ENCODE measurements at regions not wholly inside any gene's neighbourhood (a gene's known extent, or its start where the extent isn't known, plus 50 kb on each side); places are given as distances from the start of the nearest gene placed in this dataset.

DNA sequence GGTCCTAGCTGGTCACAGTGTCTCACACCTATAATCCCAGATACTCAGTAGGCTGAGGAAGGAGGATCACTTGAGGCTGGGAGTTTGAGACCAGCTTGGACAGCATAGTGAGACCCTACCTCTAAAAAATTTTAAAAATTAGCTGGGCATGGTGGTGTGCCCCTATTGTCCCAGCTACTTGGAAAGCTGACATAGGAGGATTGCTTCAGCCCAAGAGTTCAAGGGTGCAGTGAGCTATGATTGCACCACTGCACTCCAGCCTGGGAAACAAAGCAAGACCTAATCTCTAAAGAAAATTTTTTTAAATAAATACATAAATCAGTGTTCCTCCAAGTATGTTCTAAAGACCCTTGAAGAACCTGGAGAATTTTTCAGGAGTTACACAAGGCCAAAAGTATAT, 50.6 kb upstream of the GNAO1 start:
- DNase-seq, result no peak

DNA sequence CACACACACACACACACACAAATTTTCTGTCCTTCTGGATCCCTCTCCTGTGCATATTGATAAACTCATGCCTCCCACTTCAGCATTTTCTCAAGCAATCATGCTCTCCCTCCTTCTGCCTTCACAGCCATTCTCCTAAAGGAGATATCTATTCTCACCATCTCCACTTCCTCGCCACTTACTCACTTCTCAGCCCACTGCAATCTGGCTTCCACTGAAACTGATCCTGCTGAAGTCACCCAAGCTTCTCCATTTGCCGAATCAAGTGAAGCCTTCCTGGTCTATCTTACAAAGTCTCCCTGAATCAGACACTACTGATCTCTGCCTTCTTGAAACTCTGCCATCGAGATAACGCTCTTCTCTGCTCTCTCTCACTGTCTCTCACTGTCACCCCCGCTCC, 54.0 kb upstream of the GNAO1 start:
- DNase-seq, result no peak

DNA sequence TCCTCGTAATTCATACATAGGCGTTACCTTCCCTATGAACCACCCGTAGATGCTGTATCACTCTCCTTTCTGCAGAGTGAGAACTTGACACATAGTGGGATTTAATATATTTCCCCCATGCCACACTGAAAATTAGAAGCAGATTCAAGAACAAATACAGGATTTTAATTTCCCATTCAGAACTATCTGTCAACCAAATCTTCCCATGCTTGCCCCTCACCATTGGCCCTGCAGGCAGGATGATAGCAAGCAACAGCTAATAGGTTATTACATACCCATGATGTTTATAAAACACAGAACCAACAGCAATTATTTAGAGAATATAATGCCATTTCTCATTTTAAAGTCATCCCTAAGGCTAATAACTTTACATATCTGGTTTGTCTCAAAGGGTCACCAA, 55.0 kb upstream of the GNAO1 start:
- DNase-seq, result no peak

DNA sequence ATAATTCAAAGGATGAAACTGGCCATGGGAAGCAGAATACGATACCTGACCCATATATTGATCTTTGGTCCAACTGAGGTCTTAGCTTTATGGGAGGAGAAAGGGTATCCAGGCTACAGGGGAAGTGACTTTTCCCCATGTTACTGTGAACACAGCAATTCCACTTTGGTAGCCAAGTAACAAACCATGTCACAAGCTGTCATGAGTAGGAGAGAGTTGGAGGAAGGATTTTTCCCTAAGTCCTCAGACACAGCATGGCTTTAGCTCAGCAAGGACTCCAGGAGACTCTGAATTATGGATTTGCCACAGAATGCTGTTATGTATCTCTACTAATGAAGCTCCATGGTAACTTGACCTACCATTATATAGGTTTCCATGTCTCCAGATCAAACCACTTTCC, 56.5 kb upstream of the GNAO1 start:
- no peak for DNase-seq

DNA sequence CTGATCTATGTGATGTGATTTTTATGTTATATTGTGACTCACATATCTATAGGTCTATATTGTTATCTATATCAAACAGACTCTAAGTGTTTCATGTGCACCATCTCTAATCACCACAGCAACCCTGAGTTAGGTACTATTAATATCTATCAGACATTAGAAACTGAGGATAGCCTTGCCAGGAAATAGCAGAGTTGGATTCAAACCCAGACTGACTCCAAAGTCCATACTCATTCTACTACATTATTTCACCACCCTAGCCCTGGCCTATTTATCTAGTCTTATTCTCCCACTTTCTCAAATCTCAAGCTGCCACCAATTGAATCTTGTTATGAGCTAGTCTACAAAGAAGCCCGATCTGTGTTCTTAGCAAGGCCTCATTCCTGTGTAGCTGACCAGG, 65.4 kb upstream of the GNAO1 start:
- DNase-seq, result no peak

DNA sequence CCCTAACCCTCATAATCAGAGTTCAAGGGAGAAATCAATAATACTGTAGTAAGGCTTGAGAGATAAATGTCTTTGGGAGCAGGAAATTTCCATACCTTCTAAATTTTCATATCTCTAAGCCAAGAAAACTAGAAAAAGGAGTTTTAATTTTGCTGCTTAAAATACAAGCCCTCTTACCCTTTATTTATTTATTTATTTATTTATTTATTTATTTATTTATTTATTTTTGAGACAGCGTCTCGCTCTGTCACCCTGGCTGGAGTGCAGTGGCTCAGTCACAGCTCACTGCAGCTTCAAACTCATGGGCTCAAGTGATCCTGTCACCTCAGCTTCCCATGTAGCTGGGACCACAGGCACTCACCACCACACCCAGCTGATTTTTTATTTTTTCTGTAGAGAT, 69.0 kb upstream of the GNAO1 start:
- DNase-seq, result no peak

DNA sequence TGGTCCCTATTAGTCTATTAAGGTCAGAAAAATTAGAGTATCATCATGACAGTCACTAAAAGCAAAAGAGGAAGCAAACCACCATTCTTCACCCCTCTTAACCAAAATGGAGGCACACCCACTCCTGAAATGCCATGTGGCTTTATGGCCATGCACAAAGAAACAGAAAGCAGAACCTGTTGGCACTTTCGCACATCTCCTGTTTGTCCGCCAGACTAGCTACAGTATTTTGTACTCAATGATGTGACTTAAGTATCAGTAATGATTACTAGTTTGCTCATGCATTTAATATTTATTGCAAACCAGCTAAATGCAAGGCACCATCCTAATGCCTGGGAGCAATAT, 70.2 kb upstream of the GNAO1 start:
- DNase-seq, result no peak

DNA sequence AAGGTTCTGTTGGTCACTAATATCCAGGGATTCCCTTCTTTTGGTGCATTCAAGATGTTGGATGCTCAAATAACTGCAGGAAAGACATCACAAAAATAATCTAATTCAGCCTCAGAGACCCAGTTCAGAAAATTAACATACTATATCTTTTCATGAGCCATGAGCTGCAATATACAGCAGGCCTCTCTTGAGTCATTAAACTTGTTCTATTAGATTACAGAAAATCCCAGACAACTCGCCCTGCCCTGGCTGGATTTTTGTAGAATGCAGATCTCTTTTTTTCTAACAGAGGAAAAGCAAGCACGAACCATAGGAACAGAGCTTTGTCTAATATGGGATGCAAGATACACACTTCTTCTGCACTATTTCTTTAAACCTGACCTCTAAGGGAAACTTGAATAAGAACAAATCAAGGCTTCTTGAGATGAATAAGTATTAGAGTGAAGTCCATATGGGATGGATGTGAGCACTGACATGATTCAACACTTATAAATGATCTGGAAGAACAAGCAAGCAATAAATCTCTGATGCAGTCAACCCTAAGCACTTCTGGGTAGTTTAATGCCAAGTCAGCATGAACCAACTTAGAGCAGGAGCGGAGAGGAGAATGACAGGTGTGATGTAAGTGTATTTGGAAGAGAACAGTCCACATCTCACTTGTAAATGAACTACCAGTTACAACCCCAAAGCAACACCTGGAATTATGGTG, 70.7 kb upstream of the GNAO1 start:
- no peak for DNase-seq

DNA sequence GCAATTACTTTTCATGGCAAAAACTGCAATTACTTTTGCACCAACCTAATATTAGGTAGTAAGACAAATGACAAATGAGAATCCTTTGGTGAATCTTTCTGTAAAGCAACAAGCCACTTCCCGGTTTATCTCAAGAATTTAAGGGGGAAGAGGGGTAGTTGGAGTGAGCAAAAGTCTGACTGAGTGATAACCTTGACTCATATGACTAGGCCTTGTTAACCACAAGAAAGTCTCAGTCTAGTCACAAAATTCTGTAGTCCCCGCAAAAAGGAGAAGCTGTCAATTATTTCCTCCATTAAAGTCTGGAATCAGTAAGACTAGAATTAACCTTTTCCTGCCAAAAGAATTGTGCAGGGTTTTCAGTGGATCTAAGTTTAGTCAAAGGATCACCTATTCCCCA, 72.2 kb upstream of the GNAO1 start:
- no peak for DNase-seq

DNA sequence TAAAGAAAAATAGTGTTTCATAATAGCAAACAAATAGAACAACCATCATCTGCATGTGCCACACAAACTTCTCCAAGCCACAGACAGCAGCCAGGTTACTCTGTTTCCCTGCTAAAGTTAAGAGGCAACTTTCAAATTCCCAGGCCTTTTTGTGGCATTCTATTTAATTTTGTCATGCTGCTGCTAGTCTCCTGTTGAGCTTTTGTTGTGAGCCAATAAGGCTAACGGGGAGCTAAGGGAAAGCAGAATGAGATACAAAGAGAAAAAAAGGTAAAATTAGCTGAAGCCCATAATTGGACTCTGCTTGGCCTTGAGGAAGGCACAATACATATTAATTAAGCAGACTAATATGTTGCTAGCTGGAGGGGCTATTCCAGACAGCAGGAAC, 74.7 kb upstream of the GNAO1 start:
- DNase-seq, result no peak

DNA sequence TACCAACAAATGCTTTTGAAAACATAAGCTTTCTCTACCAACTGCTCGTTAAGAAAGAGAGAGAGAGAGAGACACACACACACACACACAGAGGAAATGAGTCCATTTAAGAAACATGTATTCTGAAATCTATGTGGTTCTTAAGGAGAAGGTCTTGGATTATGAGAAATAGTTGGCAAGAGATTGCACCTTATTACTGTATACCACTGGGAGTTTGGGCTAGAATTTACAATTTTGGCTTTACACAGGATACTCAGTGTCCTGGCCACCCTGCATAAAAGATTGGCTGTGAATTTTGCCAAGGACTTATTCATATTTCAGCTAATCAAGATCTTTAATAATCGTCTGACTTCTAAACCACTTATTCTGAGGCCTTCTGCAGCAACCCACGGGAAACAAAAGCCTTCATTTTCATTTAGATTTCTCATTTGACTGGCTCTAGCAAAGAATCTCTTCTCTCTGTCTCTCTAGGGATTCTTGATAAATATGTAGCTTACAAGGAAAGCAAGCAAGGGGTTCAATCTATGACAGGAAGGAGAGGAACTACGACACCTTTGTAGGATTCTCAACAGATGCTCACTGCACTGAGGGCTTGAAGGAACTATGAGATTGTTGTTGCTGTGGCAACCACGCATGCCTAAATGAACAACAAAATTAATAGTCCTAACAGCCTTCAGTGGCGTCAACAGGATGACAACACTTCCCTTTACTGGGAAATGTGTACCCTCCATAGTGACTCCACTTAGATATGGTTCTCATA, 75.3 kb upstream of the GNAO1 start:
- no peak for DNase-seq

DNA sequence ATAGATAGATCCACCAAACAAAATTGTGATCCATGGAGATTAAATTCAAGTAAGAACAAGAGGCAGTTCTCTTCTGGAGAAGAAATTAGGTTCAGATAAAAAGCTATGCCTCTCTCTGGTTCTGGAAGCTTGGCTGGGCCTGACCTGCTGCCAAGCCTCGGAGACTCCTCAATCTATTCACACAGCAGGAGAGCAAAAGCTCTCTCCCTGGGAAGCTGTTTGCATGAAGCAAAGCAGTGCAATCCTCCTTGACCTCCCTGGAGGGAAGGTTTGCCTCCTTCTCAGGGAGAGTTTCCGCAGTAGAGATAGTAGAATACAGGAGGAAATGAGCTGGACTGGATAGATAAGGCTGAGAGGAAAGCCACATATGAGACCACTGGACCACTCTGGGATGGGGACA, 78.1 kb upstream of the GNAO1 start:
- DNase-seq, result no peak

DNA sequence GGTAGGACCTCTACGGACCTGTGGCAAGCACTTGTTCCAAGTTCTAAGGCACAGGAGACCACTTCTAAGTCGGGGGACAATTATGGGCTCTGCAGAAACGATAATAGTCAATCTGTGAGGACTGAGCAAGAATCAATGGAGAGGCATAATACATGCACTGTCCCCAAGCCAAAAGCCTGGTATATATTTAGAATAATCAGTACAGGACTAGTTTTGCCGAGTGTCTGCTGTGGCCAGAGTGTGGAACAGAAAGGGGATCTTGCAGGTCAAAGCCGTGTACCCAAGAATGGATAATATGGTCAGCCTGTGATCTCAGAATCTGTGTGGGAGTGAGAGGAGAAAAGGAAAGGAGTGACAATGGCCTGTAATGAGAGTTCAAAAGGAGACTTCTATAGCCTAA, 80.2 kb upstream of the GNAO1 start:
- DNase-seq, result no peak

DNA sequence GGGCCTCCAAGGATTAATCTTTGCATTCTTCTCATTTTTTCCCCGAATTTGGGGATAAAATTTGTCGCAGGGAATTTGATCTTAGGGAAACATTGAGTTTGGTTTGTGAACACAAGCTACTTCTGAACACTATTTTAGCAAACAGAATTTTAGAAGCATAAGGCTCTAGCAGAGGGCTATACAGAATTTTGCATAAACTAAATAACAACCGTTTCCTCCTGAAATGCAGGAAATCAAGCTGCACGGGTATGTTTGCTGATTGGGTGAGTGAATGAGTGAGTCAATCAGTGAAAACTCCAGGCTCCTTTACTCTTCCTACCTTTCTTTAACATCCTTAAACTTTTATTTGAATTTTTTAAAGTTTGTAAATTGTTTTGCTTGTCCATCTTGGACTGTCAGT, 81.3 kb upstream of the GNAO1 start:
- no peak for DNase-seq

DNA sequence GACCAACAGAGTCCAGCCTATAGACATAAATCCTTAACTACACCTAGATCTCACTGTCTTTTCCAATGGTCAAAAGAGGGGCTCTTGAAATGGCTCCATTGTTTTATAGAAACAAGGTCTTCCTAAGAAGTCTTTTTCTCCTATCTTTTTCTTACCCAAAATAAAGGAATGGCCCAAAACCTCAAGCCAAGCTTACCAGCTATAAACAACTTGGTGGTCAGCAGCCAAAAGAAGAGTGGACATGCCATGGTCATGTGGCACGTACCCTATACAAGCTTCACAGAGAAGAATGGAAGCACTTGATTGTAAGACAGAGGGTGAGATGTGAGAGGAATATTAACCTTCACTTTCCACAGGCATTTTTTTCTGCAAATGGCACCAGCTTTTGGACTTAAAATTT, 82.1 kb upstream of the GNAO1 start:
- no peak for DNase-seq

DNA sequence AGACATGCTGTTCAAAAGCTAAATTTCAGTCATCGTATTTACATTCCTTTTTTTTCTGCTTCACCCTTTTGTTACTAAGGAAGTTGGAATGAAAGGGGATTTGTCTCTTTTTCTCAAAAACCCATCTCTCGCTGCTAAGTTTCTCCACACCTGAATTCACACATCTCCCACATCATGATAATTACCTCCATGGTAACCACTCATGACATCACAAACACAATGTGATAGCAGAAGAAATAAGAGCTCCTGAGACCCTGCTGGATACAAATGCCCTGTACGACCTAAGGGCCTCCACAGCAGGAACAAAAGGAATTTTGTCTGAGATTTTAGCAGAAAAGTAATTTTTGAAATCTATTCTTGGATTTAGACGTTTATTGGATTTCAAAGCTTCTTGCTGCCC, 82.6 kb upstream of the GNAO1 start:
- no peak for DNase-seq

DNA sequence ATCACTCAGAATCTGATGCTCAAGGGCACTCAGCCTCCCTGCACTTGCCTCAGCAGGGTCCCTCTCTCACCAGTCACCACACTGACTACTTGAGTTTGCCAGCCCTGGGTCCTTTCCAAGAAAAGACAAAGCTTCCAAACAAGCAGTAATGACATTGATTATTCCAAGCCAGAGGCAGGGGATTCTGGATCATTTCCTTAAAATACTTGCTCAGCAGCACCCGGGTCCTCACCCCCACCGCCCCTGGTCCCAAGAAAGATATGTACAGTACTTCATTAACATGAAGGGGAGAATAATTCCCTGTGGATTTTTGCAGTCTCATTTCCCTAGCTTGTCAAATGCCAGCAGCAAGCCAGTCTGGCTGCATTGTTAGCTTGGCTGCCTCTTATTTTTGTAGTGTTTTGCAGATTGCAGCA, 83.2 kb upstream of the GNAO1 start:
- DNase-seq, result no peak

DNA sequence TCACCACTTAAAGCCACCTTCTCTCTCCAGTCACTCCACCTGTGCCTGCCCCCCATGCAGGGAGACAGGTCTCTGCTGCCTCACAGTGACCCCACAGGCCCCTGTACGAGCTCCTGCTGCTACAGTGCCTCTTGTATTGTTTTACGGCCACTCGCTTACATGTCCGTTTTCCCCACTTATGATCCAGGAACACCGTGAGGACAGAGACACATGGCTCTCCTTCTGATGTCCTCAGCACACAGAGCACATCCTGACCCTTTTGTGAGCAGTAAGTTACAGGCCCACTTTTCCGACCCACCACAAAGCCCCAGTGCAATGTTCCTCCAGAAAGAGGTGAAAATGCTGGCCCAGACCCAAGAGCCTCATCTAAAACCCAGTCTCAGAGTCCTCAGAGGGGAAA, 84.8 kb upstream of the GNAO1 start:
- no peak for DNase-seq

DNA sequence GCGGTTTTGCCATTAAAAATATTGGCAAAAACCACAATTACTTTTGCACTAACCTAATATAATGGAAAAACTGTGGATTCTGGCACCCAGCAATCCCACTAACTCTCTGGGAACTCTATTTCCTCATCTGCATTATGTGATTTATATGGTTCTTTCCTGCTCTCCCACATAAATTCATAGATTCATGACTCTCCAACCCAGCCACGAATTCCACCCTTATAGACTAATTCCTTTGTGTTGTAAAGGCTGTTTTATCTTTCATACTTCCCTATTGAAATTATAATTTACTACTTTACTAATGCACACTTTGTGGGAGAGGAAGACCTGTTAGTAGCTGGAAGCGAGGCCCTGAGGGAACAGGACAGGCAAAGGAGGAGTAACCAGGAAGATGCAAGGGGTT, 88.4 kb upstream of the GNAO1 start:
- no peak for DNase-seq

DNA sequence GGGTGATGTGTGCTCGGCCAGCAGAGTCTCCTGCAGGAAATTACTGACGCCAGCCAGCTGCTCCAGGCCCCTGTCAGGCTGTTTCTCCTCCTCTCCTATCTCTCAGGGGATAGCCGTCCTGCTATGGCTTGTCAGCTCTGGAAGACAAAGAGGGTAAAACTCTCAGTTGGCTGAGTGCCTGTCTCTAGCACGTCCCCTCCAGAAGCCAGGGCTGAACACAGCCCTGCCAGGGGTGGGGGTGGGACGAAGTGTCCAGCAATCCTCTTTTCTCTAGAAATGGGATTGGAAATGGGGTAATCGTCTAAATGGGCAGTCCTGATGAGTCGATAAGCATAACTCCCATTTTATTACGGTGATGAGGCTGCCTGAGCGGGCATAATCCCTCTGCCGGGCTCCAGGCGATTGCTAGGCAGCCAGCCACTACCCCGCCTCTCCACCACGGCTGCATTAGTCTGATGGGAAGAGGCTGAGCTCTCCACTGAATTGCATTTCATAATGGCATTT, 89.1 kb upstream of the GNAO1 start:
- no peak for DNase-seq

DNA sequence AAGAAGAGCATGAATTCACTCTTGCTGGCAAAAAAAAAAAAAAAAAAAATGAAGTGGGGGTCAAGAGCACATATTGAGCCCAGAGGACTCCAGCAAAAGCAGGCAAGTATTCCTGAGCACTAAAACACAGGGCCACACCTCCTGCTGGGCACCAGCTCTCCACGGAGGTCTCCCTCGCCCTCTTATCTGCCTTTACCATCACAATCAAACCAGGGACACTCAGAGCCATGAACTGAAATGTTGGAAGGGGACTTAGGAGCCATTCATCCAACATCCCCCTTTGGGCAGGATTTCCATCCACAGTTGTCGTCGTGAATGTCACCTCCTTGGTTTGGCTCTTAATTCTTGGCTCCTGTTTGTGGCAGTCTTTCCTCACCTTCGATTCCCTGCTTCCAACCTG, 89.8 kb upstream of the GNAO1 start:
- no peak for DNase-seq

DNA sequence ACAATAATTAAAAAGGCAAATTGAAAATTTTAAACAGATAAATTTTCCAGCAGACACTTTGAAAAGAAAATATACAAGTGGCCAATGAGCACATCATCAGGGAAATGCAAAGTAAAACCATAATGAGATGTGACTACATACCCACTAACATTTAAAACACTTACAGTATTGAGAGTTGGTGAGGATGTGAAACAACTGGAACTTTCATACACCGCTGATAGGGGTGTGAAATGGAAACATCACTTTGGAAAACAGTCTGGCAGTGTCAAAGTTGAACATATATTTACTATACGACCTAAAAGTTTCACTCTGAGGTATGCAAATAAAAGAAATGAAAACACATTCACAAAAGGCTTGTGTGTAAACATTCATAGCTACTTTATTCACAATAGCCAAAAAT, 94.0 kb upstream of the GNAO1 start:
- no peak for DNase-seq

DNA sequence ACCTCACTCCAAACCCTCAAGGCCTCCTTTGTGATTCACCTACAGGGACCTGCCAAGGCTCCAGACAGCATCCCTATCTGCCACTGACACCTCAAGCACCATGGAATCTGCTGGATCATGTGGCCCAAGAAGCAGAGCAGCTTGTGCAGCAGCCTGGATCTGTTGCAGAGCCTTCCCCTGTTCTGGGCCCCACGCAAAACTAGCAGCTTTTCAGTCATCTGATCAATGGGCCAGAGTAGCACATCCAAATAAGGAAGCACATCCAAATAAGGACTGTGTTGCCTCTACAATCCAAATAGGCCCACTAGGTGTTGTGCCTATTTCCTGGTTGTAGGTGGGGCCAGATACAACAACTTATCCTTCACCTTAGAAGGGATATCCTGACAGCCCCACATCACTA, 97.1 kb upstream of the GNAO1 start:
- no peak for DNase-seq

DNA sequence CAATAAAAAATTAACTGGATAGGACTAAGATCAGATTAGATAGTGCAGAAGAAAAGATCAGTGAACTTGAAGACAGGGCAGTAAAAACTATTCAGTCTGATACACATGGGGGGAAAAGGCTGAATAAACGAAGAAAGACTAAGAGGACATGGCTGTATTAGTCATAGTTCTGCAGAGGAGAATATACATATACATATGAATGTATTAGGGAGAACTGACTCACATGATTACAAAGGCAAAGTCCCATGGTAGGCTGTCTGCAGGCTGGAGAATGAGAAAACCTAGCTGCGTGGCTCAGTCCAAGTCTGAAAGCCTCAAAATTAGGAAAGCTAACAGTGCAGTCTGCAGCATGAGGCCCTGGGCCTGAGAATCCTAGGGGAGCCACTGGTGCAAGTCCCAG, 98.2 kb upstream of the GNAO1 start:
- DNase-seq, result no peak

DNA sequence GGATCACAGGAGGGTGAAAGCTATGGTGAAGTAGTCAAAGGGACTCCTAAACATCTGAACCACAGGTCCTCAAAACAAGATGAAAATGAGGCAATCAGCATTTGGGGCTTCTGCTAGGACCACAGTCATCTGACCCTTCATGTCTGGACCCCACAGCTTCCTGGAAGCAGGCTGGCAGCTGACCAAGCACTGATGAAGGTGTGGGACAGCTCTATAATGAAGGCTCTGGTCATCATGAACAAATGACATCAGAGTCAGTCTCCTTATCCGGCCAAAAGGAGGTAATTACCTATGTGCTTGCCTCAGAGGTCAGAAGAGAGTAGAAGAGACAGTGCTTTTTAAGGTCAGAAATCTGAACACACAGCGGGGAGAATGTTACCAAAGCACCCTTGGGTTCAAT, 101.2 kb upstream of the GNAO1 start:
- no peak for DNase-seq

Measured in NK-92 treated with Interleukin-12 subunit alpha and Interleukin-12 subunit beta, amount 100 ng/mL, for 24 hours (cell line).